Endothelial cell of umbilical vein (primary cell): ENCODE measurements at regions not wholly inside any gene's neighbourhood (a gene's known extent, or its start where the extent isn't known, plus 50 kb on each side); places are given as distances from the start of the nearest gene placed in this dataset.

Experiments used
- BruUV-seq: library from RNA; stranded (reverse); fragments of 400-500 nt; replicated peaks from 2 replicates; lab custom pipeline; 2021; lab: Mats Ljungman, UMichigan
- CTCF ChIA-PET: fragments of 300-600, 350-600 bp; sonication (Branson Sonifier 250); formaldehyde crosslinking; loops from one replicate; lab custom pipeline; 2021; ENCODE audit warnings: antibody characterized with exemption, inconsistent platforms; lab: Charles Lee
- POLR2A ChIA-PET: fragments of 300-600, 350-600 bp; sonication (Branson Sonifier 250); formaldehyde crosslinking; loops from one replicate; lab custom pipeline; 2021; ENCODE audit warnings: antibody characterized with exemption, inconsistent platforms; lab: Charles Lee
- DNase-seq: peaks from one replicate; pipeline ENCODE4 v3.0.0-alpha.2; 2011; ENCODE audit warnings: low read depth, low spot score
- FAIRE-seq: peaks from 2 replicates; lab custom pipeline; 2011; peaks lifted over from hg19 to GRCh38; lab: Jason Lieb, UNC
- H2AFZ ChIP-seq: 2 replicates; pipeline ENCODE4 v1.6.0; 2012; ENCODE audit warnings: low read depth, low read length, control low read depth, inconsistent platforms
- H3K27ac ChIP-seq: 2 replicates; pipeline ENCODE4 v1.5.1; 2011; ENCODE audit warnings: low read depth, mild to moderate bottlenecking, control low read depth, low read length, moderate library complexity; ENCODE audit not compliant: insufficient read depth
- H3K27me3 ChIP-seq, 2 experiments: 2 replicates each; pipeline versions ENCODE4 v1.6.0 to v1.6.1; 2011; ENCODE audit warnings: low read length in 2 of 2, mixed read lengths in 1 of 2; ENCODE audit not compliant: control insufficient read depth in 2 of 2, insufficient read depth in 2 of 2
- H3K36me3 ChIP-seq, 2 experiments: 2 replicates in 1 of 2; 3 replicates in 1 of 2; pipeline ENCODE4 v1.5.1; 2011; ENCODE audit warnings: low read length in 2 of 2, mild to moderate bottlenecking in 1 of 2, moderate library complexity in 1 of 2; ENCODE audit not compliant: control insufficient read depth in 2 of 2, insufficient read depth in 2 of 2; ENCODE audit errors: extremely low read depth in 1 of 2
- H3K4me1 ChIP-seq: 3 replicates; pipeline ENCODE4 v1.5.1; 2011; ENCODE audit warnings: mild to moderate bottlenecking, low read length; ENCODE audit not compliant: control insufficient read depth, insufficient read depth; ENCODE audit errors: extremely low read depth
- H3K4me2 ChIP-seq: 2 replicates; pipeline ENCODE4 v1.6.1; 2011; ENCODE audit warnings: low read length, control low read depth, mixed read lengths; ENCODE audit not compliant: insufficient read depth
- H3K4me3 ChIP-seq, 3 experiments: fragments of 200-600 bp in 1 of 3; sonication (generic), shearing (Covaris generic) in 1 of 3; replicated peaks in 1 of 3; 2 replicates each; pipeline ENCODE4 v1.5.1; 2011 to 2016; ENCODE audit warnings: control low read depth in 3 of 3, low read length in 3 of 3, mild to moderate bottlenecking in 2 of 3, inconsistent platforms in 1 of 3, low read depth in 1 of 3, moderate library complexity in 1 of 3; ENCODE audit not compliant: insufficient read depth in 1 of 3
- H3K79me2 ChIP-seq: 2 replicates; pipeline ENCODE4 v1.6.0; 2012; ENCODE audit warnings: low read length, inconsistent platforms; ENCODE audit not compliant: control insufficient read depth, insufficient read depth
- H3K9ac ChIP-seq: replicated peaks from 2 replicates; pipeline ENCODE3; 2011; ENCODE audit warnings: low read length, control low read depth; ENCODE audit not compliant: insufficient read depth; ENCODE audit errors: extremely low read depth
- H3K9me1 ChIP-seq: replicated peaks from 3 replicates; pipeline ENCODE4 v1.6.0; 2011; ENCODE audit warnings: mild to moderate bottlenecking, low read length; ENCODE audit not compliant: control insufficient read depth, insufficient read depth; ENCODE audit errors: extremely low read depth
- H3K9me3 ChIP-seq: replicated peaks from 2 replicates; pipeline ENCODE4 v1.5.1; 2012; ENCODE audit warnings: low read length, inconsistent platforms; ENCODE audit not compliant: control insufficient read depth, insufficient read depth
- H4K20me1 ChIP-seq: replicated peaks from 2 replicates; pipeline ENCODE3; 2011; ENCODE audit warnings: mild to moderate bottlenecking, low read length; ENCODE audit not compliant: control insufficient read depth, insufficient read depth; ENCODE audit errors: extremely low read depth
- CTCF ChIP-seq, 2 donors: IDR thresholded peaks; 1 replicate in 1 of 2; 2 replicates in 1 of 2; pipeline ENCODE4 v1.5.1; 2011; ENCODE audit warnings: low read length in 2 of 2, mild to moderate bottlenecking in 2 of 2, moderate library complexity in 2 of 2, control low read depth in 1 of 2, inconsistent platforms in 1 of 2, low read depth in 1 of 2; ENCODE audit not compliant: insufficient read depth in 1 of 2; ENCODE audit errors: extremely low read depth in 1 of 2
- EZH2 ChIP-seq: IDR thresholded peaks from 2 replicates; pipeline ENCODE4 v1.6.1; 2012; ENCODE audit warnings: borderline replicate concordance, low read depth, mild to moderate bottlenecking, moderate library complexity, low read length, inconsistent platforms; ENCODE audit not compliant: severe bottlenecking
- FOS ChIP-seq: IDR thresholded peaks from 2 replicates; pipeline ENCODE4 v1.6.1; 2011; ENCODE audit warnings: mild to moderate bottlenecking, low read length, moderate library complexity, borderline replicate concordance; ENCODE audit not compliant: insufficient read depth
- GATA2 ChIP-seq: IDR thresholded peaks from 2 replicates; pipeline ENCODE4 v1.7.0; 2011; ENCODE audit warnings: low read depth, mild to moderate bottlenecking, moderate library complexity, mixed read lengths, low read length; ENCODE audit not compliant: insufficient read length, insufficient read depth
- JUN ChIP-seq: IDR thresholded peaks from 2 replicates; pipeline ENCODE4 v1.6.1; 2011; ENCODE audit warnings: borderline replicate concordance, low read depth; ENCODE audit not compliant: insufficient read length, insufficient read depth
- MAX ChIP-seq: IDR thresholded peaks from 2 replicates; pipeline ENCODE4 v1.6.1; 2011; ENCODE audit not compliant: insufficient read depth, insufficient read length
- MYC ChIP-seq: IDR thresholded peaks from one replicate; pipeline ENCODE4 v1.6.1; 2011; ENCODE audit warnings: mild to moderate bottlenecking, low read depth, low read length
- POLR2A ChIP-seq: IDR thresholded peaks from 2 replicates; pipeline ENCODE4 v1.6.1; 2012; ENCODE audit warnings: low read depth, mild to moderate bottlenecking, control low read depth, low read length
- POLR2AphosphoS5 ChIP-seq: IDR thresholded peaks from 2 replicates; pipeline ENCODE4 v1.6.1; 2012; ENCODE audit warnings: low read depth, mild to moderate bottlenecking, control low read depth, low read length, moderate library complexity; ENCODE audit not compliant: insufficient read depth
- dilution Hi-C: fragments of 300-500 bp; cut with MboI; formaldehyde crosslinking; loops from one replicate; pipeline ENCODE4 v1.15.0; 2019; ENCODE audit warnings: low sequenced_read_pairs; ENCODE audit not compliant: extremely low pct_ligation_motif_present
- intact Hi-C: fragments of 100-400 bp; cut with micrococcal nuclease; formaldehyde crosslinking; loops from one replicate; pipeline ENCODE4 v1.10.0; 2022

GRCh38 chr20:51889466-51889865 lies 87.1 kb upstream of the SALL4 start:
- H3K4me3 ChIP-seq, result no peak overlapping the region
- no peaks in the 10 kb centered on the region for H3K9me1 ChIP-seq
- H3K9ac ChIP-seq, result no peak overlapping the region
- H3K27ac ChIP-seq, result no peak overlapping the region
- dilution Hi-C loops, result no loop called here
- TF ChIP-seq POLR2A (no peak), JUN (no peak), EZH2 (no peak), FOS (no peak), MAX (no peak), CTCF (IDR thresholded peaks at IDR 0.05; ENCODE audit: extremely low read depth in 1 of 2, insufficient read depth in 1 of 2, low read depth in 1 of 2, low read length in 2 of 2) (no peak), MYC (no peak), GATA2 (no peak), POLR2AphosphoS5 (no peak)
- POLR2A ChIA-PET, result no interaction called here
- no peaks in the 10 kb centered on the region for H3K9me3 ChIP-seq
- DNase-seq (no peak), FAIRE-seq (no peak)
- no peaks in the 10 kb centered on the region for H3K36me3 ChIP-seq
- no TSS peak for BruUV-seq
- intact Hi-C loops, result no loop called here
- CTCF ChIA-PET, result interaction anchor here (0.7 to 0.9 kb wide), 2 partner anchors 76 to 89 kb away, joined by 3 read pairs; no protein-coding TSS in a partner anchor
- H2AFZ ChIP-seq, result no peak overlapping the region
- H3K4me1 ChIP-seq, result peaks cover 7% of the 10 kb centered on the region
- no peak overlapping the region for H3K4me2 ChIP-seq
- H3K27me3 ChIP-seq, result no peaks in the 10 kb centered on the region
- no peaks in the 10 kb centered on the region for H4K20me1 ChIP-seq
- no peaks in the 10 kb centered on the region for H3K79me2 ChIP-seq
